Neural cell (in vitro differentiated cells): ENCODE measurements at regions not wholly inside any gene's neighbourhood (a gene's known extent, or its start where the extent isn't known, plus 50 kb on each side); places are given as distances from the start of the nearest gene placed in this dataset.

Experiments
- CTCF ChIP-seq: fragments of 450-650 bp; IDR thresholded peaks from 2 replicates; pipeline ENCODE4 v1.5.1; 2014; ENCODE audit warnings: antibody characterized with exemption, mild to moderate bottlenecking, moderate library complexity; ENCODE audit not compliant: poor library complexity, severe bottlenecking
- EP300 ChIP-seq: fragments of 450-650 bp; conservative IDR thresholded peaks from 2 replicates; pipeline ENCODE4 v1.6.1; 2014; ENCODE audit warnings: antibody characterized with exemption, mild to moderate bottlenecking, moderate library complexity; ENCODE audit not compliant: poor library complexity, severe bottlenecking
- EZH2 ChIP-seq: fragments of 200-600, 300-800 bp; shearing (Covaris generic), sonication (generic); IDR thresholded peaks from 2 replicates; pipeline ENCODE4 v1.6.1; 2014; ENCODE audit warnings: antibody characterized with exemption, low read length, borderline replicate concordance, mild to moderate bottlenecking; ENCODE audit not compliant: insufficient read depth, poor library complexity, severe bottlenecking
- MXI1 ChIP-seq: fragments of 450-650 bp; conservative IDR thresholded peaks from 2 replicates; pipeline ENCODE4 v1.6.1; 2014; ENCODE audit warnings: antibody characterized with exemption, mild to moderate bottlenecking; ENCODE audit not compliant: poor library complexity, severe bottlenecking
- POLR2AphosphoS5 ChIP-seq: IDR thresholded peaks from 2 replicates; pipeline ENCODE4 v1.6.1; 2012
- RAD21 ChIP-seq: fragments of 450-650 bp; conservative IDR thresholded peaks from 2 replicates; pipeline ENCODE4 v1.6.1; 2014; ENCODE audit warnings: antibody characterized with exemption, mild to moderate bottlenecking, moderate library complexity
- REST ChIP-seq: IDR thresholded peaks from 2 replicates; pipeline ENCODE4 v1.6.1; 2012; ENCODE audit warnings: borderline replicate concordance
- TAF1 ChIP-seq: IDR thresholded peaks from 2 replicates; pipeline ENCODE4 v1.6.1; 2012; ENCODE audit warnings: low read depth

GRCh38 chr2:187215532-187216240 is 232.4 kb downstream of the CALCRL start:
- TF ChIP-seq CTCF (no peak), RAD21 (no peak), POLR2AphosphoS5 (no peak), REST (no peak), EP300 (no peak), EZH2 (no peak), MXI1 (no peak), TAF1 (no peak)
